ENCODE measurements at regions not wholly inside any gene's neighbourhood (a gene's known extent, or its start where the extent isn't known, plus 50 kb on each side); places are given as distances from the start of the nearest gene placed in this dataset.

DNA sequence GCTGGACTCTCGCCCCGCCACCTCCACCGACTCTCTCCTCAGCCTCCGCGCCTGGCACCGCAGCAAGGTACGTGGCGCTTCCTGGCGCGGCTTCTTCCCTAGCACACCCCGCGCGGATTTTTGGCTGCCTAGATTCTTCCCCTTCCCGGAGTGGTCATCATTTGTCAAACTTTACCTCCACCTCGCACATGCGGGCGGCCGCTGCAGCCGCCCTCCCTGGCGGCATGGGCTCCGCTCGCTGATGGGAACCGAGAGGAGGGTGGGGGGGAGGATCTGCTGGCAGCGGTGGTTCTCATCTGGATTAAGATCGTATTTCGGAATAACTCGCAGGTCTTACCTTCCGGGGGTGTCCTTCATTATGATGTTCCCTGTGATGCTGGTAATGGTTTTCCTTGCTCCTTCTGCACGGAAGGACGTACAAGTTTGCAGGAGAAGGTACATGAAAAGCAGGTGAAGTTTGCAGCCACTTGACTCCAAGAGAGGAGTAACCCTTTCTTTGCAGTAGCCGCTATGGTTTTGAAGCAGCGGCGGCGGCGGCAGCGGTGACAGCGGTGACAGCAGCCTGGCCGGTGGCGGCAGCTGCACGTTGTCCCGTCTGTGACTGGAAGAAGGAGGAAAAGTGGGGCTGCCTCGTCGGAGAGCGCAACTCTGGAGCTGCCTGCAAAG is 2183.9 kb upstream of the TENM3 start:
- peak; percentile 26 for DNase-seq

DNA sequence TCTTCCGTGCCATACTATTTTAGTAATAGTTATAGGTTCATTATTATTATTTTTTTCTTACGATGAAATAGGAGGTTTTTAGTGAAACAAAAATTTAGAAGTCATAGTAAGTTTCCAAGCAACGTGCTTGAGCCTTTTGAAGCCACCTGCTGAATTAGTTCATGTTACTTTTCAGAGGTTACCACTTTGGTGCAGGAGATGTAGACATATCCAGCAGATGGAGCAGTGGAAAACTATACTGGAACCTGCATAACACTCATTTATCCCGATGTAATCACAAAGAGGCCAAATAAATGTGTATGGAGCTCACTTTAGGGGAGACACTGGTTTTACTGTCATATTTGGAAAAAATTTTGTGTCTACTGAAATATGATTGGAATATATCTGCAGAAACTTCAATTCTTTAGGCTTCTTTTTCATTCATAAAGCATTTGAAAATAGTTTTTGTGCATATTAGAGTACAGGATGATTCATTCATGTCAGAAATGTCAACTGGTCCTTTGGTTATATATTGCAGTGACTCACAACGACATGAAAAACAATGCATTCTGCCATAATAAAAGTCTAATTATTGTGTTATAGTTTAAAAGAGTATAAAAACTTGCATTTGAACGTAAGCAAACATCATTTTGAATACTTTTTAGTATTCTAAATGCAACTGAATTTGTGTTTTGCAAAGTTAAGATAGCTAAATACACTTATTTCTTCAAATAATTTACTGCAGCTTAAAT is 2182.9 kb upstream of the TENM3 start:
- peak; percentile 48 for DNase-seq

- DNase-seq: no peak
Measured at GRCh38 chr4:180081072-180081471, 2162.1 kb upstream of the TENM3 start.

- no peak for DNase-seq
Measured at GRCh38 chr4:180084561-180084960, 2158.6 kb upstream of the TENM3 start.

DNA sequence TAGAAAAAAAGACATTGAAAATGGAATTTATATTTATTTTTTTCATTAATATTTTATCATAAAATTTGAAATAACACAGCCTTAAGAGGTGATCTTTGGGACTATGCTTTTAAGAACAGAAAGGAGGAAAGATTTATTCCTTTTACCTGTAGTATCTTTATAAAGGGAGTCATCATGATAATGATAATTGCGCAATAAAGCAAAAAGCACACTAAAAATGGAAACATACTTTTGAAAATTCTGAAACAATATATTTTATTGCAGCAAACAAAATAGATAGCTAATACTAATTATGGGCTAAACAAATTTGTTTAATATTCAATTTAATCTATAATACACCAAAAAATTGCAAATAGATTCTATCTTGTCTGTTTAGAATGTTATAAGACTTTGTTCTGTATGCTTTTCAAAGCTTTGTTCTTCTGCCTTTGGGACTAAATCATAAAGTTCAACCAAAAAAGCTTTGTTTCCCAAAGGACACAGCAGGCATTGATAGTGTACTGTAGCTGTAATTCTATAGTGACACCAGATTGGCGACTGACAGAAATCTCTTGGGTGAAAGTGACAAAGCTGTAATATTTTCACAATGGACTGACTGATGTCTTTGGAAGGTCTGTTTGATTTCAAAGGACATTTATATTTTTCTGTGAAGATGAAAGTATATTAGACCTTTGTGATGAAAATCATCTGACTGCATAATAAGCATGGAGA is 2156.6 kb upstream of the TENM3 start:
- DNase-seq: no peak

- DNase-seq: no peak
Measured at GRCh38 chr4:180098586-180098985, 2144.6 kb upstream of the TENM3 start.

DNA sequence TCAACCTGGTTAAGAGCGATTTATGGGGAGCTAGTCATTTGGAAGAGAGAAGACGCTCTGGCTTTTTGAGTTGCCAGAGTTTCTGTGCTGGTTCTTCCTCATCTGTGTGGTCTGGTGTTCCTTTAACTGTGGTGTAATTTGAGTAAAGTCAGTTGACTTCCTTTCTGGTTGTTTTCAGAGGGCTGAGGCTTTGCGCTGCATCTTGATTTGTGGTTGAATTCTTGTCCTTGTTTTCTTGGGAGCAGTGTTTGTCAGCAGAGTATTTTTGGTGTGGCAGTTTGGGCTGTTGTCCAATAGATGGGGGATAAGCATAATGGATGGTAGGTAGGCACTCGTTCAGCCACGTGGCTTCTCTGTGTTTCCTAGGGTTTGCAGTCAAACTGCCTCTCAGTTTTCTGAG is 2143.2 kb upstream of the TENM3 start:
- no peak for DNase-seq

GRCh38 chr4:180100433-180101344 is 2142.5 kb upstream of the TENM3 start:
- no peak for DNase-seq

DNA sequence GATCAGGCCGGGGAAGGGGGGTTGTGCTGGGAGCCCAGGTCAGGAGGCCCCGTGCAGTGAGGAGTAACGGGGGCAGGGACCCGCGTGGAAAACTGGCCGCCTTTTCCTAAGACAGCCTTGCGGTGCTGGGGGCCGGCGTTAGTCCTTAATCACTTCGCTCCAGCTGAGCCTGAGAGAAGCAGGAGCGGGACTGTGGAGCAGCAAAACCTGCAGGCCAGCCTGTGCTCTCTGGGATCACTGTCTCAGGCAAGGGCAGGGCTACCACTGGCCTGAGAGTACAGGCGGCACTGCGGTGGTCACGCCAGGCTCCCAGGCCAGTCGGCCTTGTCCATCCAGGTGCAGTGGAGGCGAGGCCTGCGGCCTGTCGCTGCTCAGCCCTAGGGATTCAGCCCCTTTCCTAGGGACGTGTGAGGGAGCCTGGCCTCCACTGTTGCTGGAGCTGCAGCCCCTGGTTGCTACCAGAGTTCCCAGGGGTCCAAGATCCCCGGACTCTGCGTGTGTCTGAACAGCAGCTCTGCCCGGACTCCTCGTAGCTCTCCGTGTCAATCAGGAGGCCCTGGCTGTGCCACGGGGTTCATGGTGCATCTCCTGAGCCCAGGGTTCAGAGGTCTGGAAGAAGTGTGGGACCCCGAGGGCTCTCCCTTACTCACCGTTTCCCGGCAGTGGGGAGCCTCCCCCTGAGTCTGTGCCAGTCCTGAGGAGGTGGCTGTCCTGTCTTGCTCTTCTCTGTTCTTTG is 2141.7 kb upstream of the TENM3 start:
- DNase-seq: no peak

DNA sequence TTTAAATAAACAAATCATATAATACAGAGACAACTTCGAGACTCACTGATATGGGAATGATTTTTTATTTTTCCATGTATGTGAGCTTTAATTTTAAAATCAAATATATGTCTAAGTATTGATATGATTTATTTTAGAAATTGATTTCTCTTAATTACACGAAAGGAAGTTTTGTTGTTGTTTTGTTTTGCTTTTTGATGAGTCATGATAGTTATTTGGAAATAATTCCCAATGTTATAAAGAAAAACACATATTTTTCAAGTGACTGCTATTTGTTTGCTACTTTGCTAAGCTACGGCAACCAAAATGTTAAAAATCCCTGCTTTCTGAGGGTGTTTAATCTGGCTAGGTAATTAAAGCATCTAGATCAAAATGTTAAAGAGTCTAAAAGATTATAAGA is 2139.4 kb upstream of the TENM3 start:
- no peak for DNase-seq

DNA sequence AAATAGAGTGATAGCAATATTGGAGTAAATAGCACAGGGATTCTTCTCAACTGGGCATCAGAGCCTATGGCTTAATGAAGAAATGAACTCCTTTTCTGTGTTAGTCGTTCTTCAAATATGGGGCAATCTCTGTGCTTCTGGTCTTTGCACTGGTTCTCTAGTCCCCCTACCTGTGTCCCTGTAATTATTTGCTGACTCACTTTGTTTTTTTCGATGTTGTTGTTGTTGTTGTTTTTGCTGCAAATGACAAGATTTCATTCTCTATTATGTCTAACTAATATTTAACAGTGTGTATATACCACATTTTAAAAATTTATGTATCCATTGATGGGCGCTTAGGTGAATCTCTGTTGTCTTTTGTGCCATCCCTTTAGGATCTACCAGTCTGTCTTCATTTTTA is 2137.8 kb upstream of the TENM3 start:
- no peak for DNase-seq

- no peak for DNase-seq
Measured at GRCh38 chr4:180106122-180106521, 2137.1 kb upstream of the TENM3 start.

GRCh38 chr4:180106997-180107396 is 2136.2 kb upstream of the TENM3 start:
- no peak for DNase-seq

DNA sequence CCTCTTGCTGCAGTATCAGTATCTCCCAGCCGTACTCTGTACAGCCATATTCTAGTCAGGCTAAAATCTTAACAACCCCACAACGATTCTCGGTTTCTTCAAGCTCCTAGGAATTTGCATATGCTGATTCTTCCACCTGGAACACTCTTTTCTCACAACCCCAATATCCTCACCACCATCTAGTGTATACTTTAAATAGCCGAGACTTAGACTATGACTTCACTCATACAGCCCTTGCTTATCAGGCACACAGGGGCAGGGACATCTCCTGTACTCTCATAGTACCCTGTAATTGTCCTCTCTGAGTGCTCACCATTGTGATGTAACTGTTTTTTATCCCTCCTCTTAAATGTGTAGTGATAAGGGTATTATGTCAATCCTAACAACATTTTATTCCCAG is 2126.4 kb upstream of the TENM3 start:
- no peak for DNase-seq

- no peak for DNase-seq
Measured at GRCh38 chr4:180120068-180120467, 2123.1 kb upstream of the TENM3 start.

GRCh38 chr4:180134091-180134866 is 2108.9 kb upstream of the TENM3 start:
- peak; percentile 32 for DNase-seq

DNA sequence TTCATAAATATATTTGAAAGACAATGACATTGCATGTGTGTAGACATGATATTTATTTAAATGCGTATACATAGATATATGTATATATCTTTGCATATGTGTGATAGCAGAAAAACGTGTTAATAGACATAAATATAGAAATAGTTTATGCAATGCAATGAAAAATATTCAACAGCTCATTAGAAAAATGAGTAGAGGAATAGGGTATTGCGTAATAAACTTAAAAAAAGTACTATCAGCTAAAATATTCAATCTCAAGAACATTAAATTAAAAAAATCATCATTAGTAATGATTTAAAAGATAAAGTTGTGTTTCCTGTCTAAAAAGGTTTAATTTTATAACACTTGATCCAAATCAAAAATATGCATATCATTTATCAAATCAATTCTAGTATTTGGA is 2101.5 kb upstream of the TENM3 start:
- no peak for DNase-seq

DNA sequence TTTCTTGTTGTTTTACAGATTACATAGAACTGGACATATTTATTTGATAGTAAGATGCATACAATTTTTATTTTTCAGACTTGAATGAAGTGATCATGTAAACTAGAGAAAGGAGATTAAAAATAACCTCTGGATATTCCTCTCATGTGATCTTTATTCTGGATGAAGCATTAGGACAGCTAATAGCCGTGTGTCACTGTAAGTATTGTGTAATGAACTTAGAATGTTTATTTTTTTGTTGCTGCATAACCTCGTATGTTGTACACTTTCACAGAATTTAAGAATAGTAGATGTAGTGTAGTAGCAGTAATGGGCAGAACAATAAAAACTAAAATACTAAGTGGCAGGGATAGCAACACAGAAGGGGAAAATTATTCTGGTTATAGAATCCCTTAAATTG is 2094.5 kb upstream of the TENM3 start:
- no peak for DNase-seq

GRCh38 chr4:180150818-180151217 is 2092.4 kb upstream of the TENM3 start:
- DNase-seq: peak; percentile 9

DNA sequence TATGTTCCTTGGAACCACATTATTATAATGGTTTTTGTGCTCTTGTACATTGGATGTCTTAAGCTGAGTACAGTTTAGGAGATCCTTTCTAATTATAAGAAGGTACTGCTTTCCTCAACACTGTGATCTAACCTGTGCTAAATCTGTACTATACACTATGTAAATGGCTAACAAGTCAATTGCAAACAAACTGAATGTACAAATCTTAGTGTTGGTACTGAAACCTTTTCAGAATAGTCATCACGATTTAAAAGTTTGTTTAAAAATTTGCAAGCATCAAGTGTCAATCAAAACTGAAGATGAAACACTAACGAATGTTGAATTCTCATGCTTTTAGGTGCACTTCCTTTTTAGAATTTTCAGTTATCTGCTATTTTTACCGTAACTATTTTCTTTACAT is 2090.4 kb upstream of the TENM3 start:
- DNase-seq: no peak

DNA sequence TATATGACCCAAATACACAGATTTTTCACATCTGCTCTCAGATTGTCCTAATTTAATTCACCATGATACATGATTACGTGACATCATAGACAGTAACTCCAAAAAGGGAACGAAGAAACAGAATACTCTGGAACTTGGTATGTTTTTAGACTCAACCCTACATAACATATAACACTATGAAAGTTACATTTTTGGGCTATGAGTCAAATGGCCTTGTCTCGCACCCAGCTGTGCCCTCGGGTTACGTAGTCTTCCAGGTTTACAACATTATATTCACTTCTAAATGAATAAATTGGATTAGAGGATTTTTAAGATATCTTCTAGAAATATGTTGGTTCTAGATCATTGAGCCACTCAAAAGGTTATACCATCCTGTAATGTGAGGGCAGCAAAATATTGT is 2089.6 kb upstream of the TENM3 start:
- DNase-seq: no peak
